Hematopoietic multipotent progenitor cell treated with erythropoietin and hydrocortisone succinate and interleukin-3 and kit ligand, for 17 days (in vitro differentiated cells): ENCODE measurements at regions not wholly inside any gene's neighbourhood (a gene's known extent, or its start where the extent isn't known, plus 50 kb on each side); places are given as distances from the start of the nearest gene placed in this dataset.
"Not testable (repeated sequence)": the region's sequence is repeated elsewhere in the genome, so short reads cannot be mapped to it uniquely, and the experiment has no call there.

ENCODE experiments used
- DNase-seq: peaks from one replicate; pipeline ENCODE4 v3.0.0-alpha.2; 2015; ENCODE audit warnings: low spot score

- no peak for DNase-seq
These were observed 339.1 kb downstream of the PTPRC start for GRCh38 chr1:198977909-198978308.

- no peak for DNase-seq
These were observed 339.7 kb downstream of the PTPRC start for GRCh38 chr1:198978523-198978922.

GRCh38 chr1:198986036-198986435, 347.2 kb downstream of the PTPRC start:
- DNase-seq: no peak

GRCh38 chr1:198986442-198986841, 347.6 kb downstream of the PTPRC start:
- no peak for DNase-seq

GRCh38 chr1:199002661-199003060, 363.8 kb downstream of the PTPRC start:
- no peak for DNase-seq

GRCh38 chr1:199007423-199007822, 368.6 kb downstream of the PTPRC start:
- DNase-seq: no peak

- DNase-seq: no peak
These were observed 370.6 kb downstream of the PTPRC start for GRCh38 chr1:199009447-199009846.

GRCh38 chr1:199010492-199010891, 371.7 kb downstream of the PTPRC start:
- no peak for DNase-seq

- DNase-seq: no peak
These were observed 372.1 kb downstream of the PTPRC start for GRCh38 chr1:199010933-199011332.

- no peak for DNase-seq
These were observed 377.0 kb downstream of the PTPRC start for GRCh38 chr1:199015799-199016198.

- DNase-seq: no peak
These were observed 379.8 kb downstream of the PTPRC start for GRCh38 chr1:199018471-199019135.

- no peak for DNase-seq
These were observed 381.2 kb downstream of the PTPRC start for GRCh38 chr1:199020051-199020450.

- no peak for DNase-seq
These were observed 382.1 kb downstream of the PTPRC start for GRCh38 chr1:199020904-199021303.

GRCh38 chr1:199029401-199029800, 390.6 kb downstream of the PTPRC start:
- no peak for DNase-seq

GRCh38 chr1:199029855-199030254, 391.0 kb downstream of the PTPRC start:
- DNase-seq: no peak

- DNase-seq: not testable (repeated sequence)
These were observed 391.7 kb downstream of the PTPRC start for GRCh38 chr1:199030541-199030940.

- not testable (repeated sequence) for DNase-seq
These were observed 392.3 kb downstream of the PTPRC start for GRCh38 chr1:199031170-199031569.

- not testable (repeated sequence) for DNase-seq
These were observed 393.6 kb downstream of the PTPRC start for GRCh38 chr1:199032479-199032878.

- DNase-seq: no peak
These were observed 394.8 kb downstream of the PTPRC start for GRCh38 chr1:199033661-199034060.

- no peak for DNase-seq
These were observed 399.3 kb downstream of the PTPRC start for GRCh38 chr1:199038156-199038555.

- DNase-seq: no peak
These were observed 401.5 kb downstream of the PTPRC start for GRCh38 chr1:199040076-199040905.

GRCh38 chr1:199041173-199041914, 402.5 kb downstream of the PTPRC start:
- no peak for DNase-seq

- DNase-seq: no peak
These were observed 403.4 kb downstream of the PTPRC start for GRCh38 chr1:199042193-199042592.
